ENCODE measurements at regions not wholly inside any gene's neighbourhood (a gene's known extent, or its start where the extent isn't known, plus 50 kb on each side); places are given as distances from the start of the nearest gene placed in this dataset.

- no peak for TF ChIP-seq ZC3H10 (CRISPR knock-in tag; IDR thresholded peaks at IDR 0.05)
- TF ChIP-seq TOX (CRISPR knock-in tag; IDR thresholded peaks at IDR 0.05; ENCODE audit: borderline replicate concordance): no peak
- TF ChIP-seq OSR1 (CRISPR knock-in tag; IDR thresholded peaks at IDR 0.05): no peak
- TF ChIP-seq BACH2 (CRISPR knock-in tag; IDR thresholded peaks at IDR 0.05; ENCODE audit: borderline replicate concordance): no peak
- no peak for TF ChIP-seq POU6F1 (CRISPR knock-in tag; IDR thresholded peaks at IDR 0.05; ENCODE audit: borderline replicate concordance, low read depth)
- TF ChIP-seq RARB (CRISPR knock-in tag; IDR thresholded peaks at IDR 0.05): no peak
- TF ChIP-seq TSHZ2 (CRISPR knock-in tag; IDR thresholded peaks at IDR 0.05): no peak
- TF ChIP-seq GLIS3 (CRISPR knock-in tag; IDR thresholded peaks at IDR 0.05): no peak
- no peak for TF ChIP-seq ARNTL (CRISPR knock-in tag; IDR thresholded peaks at IDR 0.05; ENCODE audit: borderline replicate concordance, low read depth)
- TF ChIP-seq TCF4 (CRISPR knock-in tag; IDR thresholded peaks at IDR 0.05; ENCODE audit: borderline replicate concordance): no peak
- TF ChIP-seq ZFP3 (CRISPR knock-in tag; IDR thresholded peaks at IDR 0.05): no peak
- no peak for TF ChIP-seq ZNF8 (CRISPR knock-in tag; IDR thresholded peaks at IDR 0.05)
- no peak for TF ChIP-seq ZNF70 (CRISPR knock-in tag; IDR thresholded peaks at IDR 0.05)
Observed at GRCh38 chr10:25696013-25696708, 237.9 kb upstream of the MYO3A start.

All from SK-N-SH treated with all-trans-retinoic acid at 6 μM for 48 hours (cell line).